Fibroblast of lung (primary cell): ENCODE measurements at regions not wholly inside any gene's neighbourhood (a gene's known extent, or its start where the extent isn't known, plus 50 kb on each side); places are given as distances from the start of the nearest gene placed in this dataset.

Experiments used
- DNase-seq, 2 donors: peaks; one replicate each; pipeline versions ENCODE4 v3.0.0 to v3.0.0-alpha.2; 2010; ENCODE audit warnings: low read depth in 2 of 2
- H2AFZ ChIP-seq: 2 replicates; pipeline ENCODE4 v1.5.1; 2012; ENCODE audit warnings: low read length, control low read depth, inconsistent platforms
- H3K27ac ChIP-seq: 2 replicates; pipeline ENCODE4 v1.5.1; 2011; ENCODE audit warnings: low read length, control low read depth; ENCODE audit not compliant: insufficient read depth
- H3K27me3 ChIP-seq: 2 replicates; pipeline ENCODE4 v1.5.1; 2011; ENCODE audit warnings: mild to moderate bottlenecking, low read length; ENCODE audit not compliant: control insufficient read depth, insufficient read depth
- H3K36me3 ChIP-seq: 2 replicates; pipeline ENCODE4 v1.5.1; 2011; ENCODE audit warnings: low read length; ENCODE audit not compliant: control insufficient read depth, insufficient read depth
- H3K4me1 ChIP-seq: 2 replicates; pipeline ENCODE4 v1.5.1; 2011; ENCODE audit warnings: low read length; ENCODE audit not compliant: control insufficient read depth, insufficient read depth; ENCODE audit errors: extremely low read depth
- H3K4me2 ChIP-seq: 2 replicates; pipeline ENCODE4 v1.5.1; 2011; ENCODE audit warnings: low read length, control low read depth; ENCODE audit not compliant: insufficient read depth; ENCODE audit errors: extremely low read depth
- H3K4me3 ChIP-seq, 4 experiments: fragments of 200-600 bp in 1 of 4; sonication (generic) in 1 of 4; replicated peaks in 1 of 4; 2 replicates each; pipeline ENCODE4 v1.5.1; 2011 to 2016; ENCODE audit warnings: low read length in 4 of 4, low read depth in 3 of 4, mild to moderate bottlenecking in 3 of 4, control low read depth in 2 of 4, inconsistent platforms in 1 of 4, mixed read lengths in 1 of 4; ENCODE audit not compliant: insufficient read depth in 1 of 4; ENCODE audit errors: control extremely low read depth in 1 of 4
- H3K79me2 ChIP-seq: 2 replicates; pipeline ENCODE4 v1.5.1; 2012; ENCODE audit warnings: mild to moderate bottlenecking, low read length, inconsistent platforms; ENCODE audit not compliant: control insufficient read depth, insufficient read depth
- H3K9ac ChIP-seq: 2 replicates; pipeline ENCODE4 v1.5.1; 2011; ENCODE audit warnings: mild to moderate bottlenecking, low read length, control low read depth; ENCODE audit not compliant: insufficient read depth
- H3K9me3 ChIP-seq: 2 replicates; pipeline ENCODE4 v1.5.1; 2012; ENCODE audit warnings: low read depth, low read length; ENCODE audit not compliant: control insufficient read depth, insufficient read depth
- H4K20me1 ChIP-seq: 2 replicates; pipeline ENCODE4 v1.5.1; 2011; ENCODE audit warnings: low read length; ENCODE audit not compliant: control insufficient read depth, insufficient read depth; ENCODE audit errors: extremely low read depth
- EZH2 ChIP-seq: IDR thresholded peaks from 2 replicates; pipeline ENCODE4 v1.5.1; 2012; ENCODE audit warnings: low read length, control low read depth, mild to moderate bottlenecking; ENCODE audit errors: missing control alignments
- TF ChIP-seq, protein P1 (sequence below), 2 donors: IDR thresholded peaks in 1 of 2; conservative IDR thresholded peaks in 1 of 2; 1 replicate in 1 of 2; 2 replicates in 1 of 2; pipeline ENCODE4 v1.5.1; 2011 to 2012; ENCODE audit warnings: low read length in 2 of 2, control low read depth in 1 of 2, inconsistent platforms in 1 of 2, low read depth in 1 of 2, mild to moderate bottlenecking in 1 of 2

DNA sequence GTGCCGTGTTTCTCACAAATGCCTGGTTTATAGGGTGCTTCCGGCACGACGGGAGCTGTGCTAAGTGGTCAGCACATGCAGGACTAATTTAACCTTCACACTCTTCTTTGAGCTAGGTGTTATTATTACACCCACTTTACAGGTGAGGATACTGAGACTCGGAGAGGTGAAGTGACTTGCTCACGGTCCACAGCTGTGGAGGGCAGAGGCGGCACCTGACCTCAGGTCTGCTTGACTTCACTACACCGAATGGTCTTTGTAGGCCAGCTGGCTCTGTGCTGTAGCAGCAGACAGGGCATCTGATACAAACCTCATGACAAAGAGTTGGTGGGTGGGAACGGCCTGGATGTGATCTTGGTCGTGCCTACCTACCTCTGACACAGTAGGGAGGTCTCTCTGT, 102.0 kb upstream of the BOD1 start:
- H3K27me3 ChIP-seq: no peaks in the 10 kb centered on the region
- no peaks in the 10 kb centered on the region for H3K36me3 ChIP-seq
- no peak for DNase-seq
- no peak overlapping the region for H3K9ac ChIP-seq
- no peaks in the 10 kb centered on the region for H3K9me3 ChIP-seq
- H4K20me1 ChIP-seq: no peaks in the 10 kb centered on the region
- no peak overlapping the region for H3K4me2 ChIP-seq
- no peaks in the 10 kb centered on the region for H3K79me2 ChIP-seq
- H2AFZ ChIP-seq: no peak overlapping the region
- H3K4me1 ChIP-seq: peaks cover 2% of the 10 kb centered on the region
- TF ChIP-seq EZH2: no peak
- TF ChIP-seq, protein P1, sequence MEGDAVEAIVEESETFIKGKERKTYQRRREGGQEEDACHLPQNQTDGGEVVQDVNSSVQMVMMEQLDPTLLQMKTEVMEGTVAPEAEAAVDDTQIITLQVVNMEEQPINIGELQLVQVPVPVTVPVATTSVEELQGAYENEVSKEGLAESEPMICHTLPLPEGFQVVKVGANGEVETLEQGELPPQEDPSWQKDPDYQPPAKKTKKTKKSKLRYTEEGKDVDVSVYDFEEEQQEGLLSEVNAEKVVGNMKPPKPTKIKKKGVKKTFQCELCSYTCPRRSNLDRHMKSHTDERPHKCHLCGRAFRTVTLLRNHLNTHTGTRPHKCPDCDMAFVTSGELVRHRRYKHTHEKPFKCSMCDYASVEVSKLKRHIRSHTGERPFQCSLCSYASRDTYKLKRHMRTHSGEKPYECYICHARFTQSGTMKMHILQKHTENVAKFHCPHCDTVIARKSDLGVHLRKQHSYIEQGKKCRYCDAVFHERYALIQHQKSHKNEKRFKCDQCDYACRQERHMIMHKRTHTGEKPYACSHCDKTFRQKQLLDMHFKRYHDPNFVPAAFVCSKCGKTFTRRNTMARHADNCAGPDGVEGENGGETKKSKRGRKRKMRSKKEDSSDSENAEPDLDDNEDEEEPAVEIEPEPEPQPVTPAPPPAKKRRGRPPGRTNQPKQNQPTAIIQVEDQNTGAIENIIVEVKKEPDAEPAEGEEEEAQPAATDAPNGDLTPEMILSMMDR (conservative IDR thresholded peaks at IDR 0.05 in 1 of 2, IDR thresholded peaks at IDR 0.05 in 1 of 2; ENCODE audit: low read depth in 1 of 2, low read length in 2 of 2): no peak
- H3K4me3 ChIP-seq: no peak overlapping the region
- no peak overlapping the region for H3K27ac ChIP-seq

DNA sequence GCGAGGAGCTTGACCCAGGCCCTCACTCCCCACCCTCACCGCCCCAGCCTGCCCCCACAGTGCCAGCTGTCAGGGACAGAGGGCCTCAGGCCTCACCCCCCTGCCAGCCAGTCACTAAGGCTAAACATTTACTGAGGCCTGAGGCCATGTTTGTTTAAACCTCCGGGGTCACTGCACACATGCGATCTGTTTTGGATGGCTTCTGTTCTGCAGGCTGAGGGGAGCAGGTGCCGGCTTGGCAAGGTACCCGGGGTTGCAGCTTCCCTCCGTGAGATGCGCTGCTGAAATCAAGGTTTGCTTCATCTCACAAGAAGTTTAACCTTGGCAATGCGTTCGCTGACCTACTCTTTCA, 103.3 kb upstream of the BOD1 start:
- Histone ChIP-seq H3K4me1 (peaks cover 2% of the 10 kb centered on the region), H3K27ac (no peak overlapping the region)

DNA sequence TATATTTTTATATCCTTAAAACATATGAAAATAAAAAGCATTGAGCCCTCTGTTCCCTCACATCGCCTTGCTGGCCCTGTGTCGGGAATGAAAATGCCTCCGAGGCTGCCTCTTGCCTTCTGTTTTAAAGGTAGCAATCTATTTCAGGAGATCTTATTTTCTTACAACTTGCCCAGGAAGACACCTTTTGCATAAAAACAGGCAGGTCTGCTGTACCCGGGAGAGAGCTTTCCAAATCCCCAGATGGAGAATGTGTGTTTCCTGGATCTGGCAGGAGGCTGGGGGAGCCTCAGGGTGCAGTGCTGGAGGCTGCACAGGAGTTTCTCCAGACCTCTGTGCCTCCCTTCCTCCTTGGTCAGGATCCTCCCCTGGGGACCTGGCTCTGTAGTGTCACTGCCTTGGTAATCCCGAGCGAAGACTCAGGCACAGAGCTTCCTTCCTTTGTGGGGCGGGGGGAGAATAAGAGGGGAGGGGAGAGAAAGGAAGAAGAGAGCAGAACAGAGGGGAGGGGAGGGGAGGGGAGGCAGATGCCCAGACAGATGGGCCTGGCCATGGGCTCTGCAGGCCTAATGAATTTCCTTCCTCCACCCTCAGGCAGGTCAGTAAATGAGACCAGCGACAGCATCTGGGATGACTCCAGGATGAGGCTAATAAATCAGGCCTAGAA, 104.0 kb upstream of the BOD1 start:
- Histone ChIP-seq H3K4me2 (no peak overlapping the region), H3K79me2 (no peaks in the 10 kb centered on the region), H3K4me3 (no peak overlapping the region), H3K9me3 (no peaks in the 10 kb centered on the region), H3K9ac (no peak overlapping the region), H3K36me3 (no peaks in the 10 kb centered on the region), H3K27ac (no peak overlapping the region), H3K27me3 (peaks cover 3% of the 10 kb centered on the region), H4K20me1 (no peaks in the 10 kb centered on the region), H2AFZ (no peak overlapping the region), H3K4me1 (no peaks in the 10 kb centered on the region)
- no peak for DNase-seq
- TF ChIP-seq, protein P1 (conservative IDR thresholded peaks at IDR 0.05 in 1 of 2, IDR thresholded peaks at IDR 0.05 in 1 of 2; ENCODE audit: low read depth in 1 of 2, low read length in 2 of 2): no peak
- TF ChIP-seq EZH2: no peak

More for the DNA sequence above, 103.3 kb upstream of the BOD1 start:
- no peaks in the 10 kb centered on the region for H4K20me1 ChIP-seq
- no peaks in the 10 kb centered on the region for H3K79me2 ChIP-seq
- DNase-seq: no peak
- no peaks in the 10 kb centered on the region for H3K36me3 ChIP-seq
- no peak overlapping the region for H2AFZ ChIP-seq
- no peak overlapping the region for H3K9ac ChIP-seq
- H3K27me3 ChIP-seq: peaks cover 3% of the 10 kb centered on the region
- H3K9me3 ChIP-seq: no peaks in the 10 kb centered on the region
- TF ChIP-seq, protein P1 (conservative IDR thresholded peaks at IDR 0.05 in 1 of 2, IDR thresholded peaks at IDR 0.05 in 1 of 2; ENCODE audit: low read depth in 1 of 2, low read length in 2 of 2): no peak
- no peak for TF ChIP-seq EZH2
- no peak overlapping the region for H3K4me3 ChIP-seq
- no peak overlapping the region for H3K4me2 ChIP-seq
